Loucy (cell line): ENCODE measurements at regions not wholly inside any gene's neighbourhood (a gene's known extent, or its start where the extent isn't known, plus 50 kb on each side); places are given as distances from the start of the nearest gene placed in this dataset.

Experiments
- H2AFZ ChIP-seq: fragments of 200-600 bp; sonication (generic); 2 replicates; pipeline ENCODE4 v1.6.0; 2016; ENCODE audit warnings: antibody characterized with exemption, mild to moderate bottlenecking, low read length, moderate library complexity
- H3F3A ChIP-seq: fragments of 200-600 bp; 2 replicates; pipeline ENCODE4 v1.6.0; 2016; ENCODE audit warnings: antibody characterized with exemption, low read depth, mild to moderate bottlenecking
- H3K27me3 ChIP-seq: fragments of 200-600 bp; sonication (generic); 2 replicates; pipeline ENCODE4 v1.6.1; 2014; ENCODE audit warnings: low read length, mild to moderate bottlenecking; ENCODE audit not compliant: insufficient read depth, poor library complexity, severe bottlenecking
- H3K36me3 ChIP-seq: fragments of 200-600 bp; sonication (generic); 2 replicates; pipeline ENCODE4 v1.6.1; 2016; ENCODE audit warnings: low read length; ENCODE audit not compliant: insufficient read depth
- H3K4me1 ChIP-seq: fragments of 200-600 bp; sonication (generic); 2 replicates; pipeline ENCODE4 v1.5.1; 2014; ENCODE audit warnings: low read length, mild to moderate bottlenecking; ENCODE audit not compliant: insufficient read depth, poor library complexity, severe bottlenecking
- H3K4me2 ChIP-seq: fragments of 200-600 bp; sonication (generic); 2 replicates; pipeline ENCODE4 v1.6.0; 2014; ENCODE audit warnings: antibody characterized with exemption, low read length, low read depth, mild to moderate bottlenecking; ENCODE audit not compliant: poor library complexity, severe bottlenecking
- H3K4me3 ChIP-seq: fragments of 200-600 bp; sonication (generic); 2 replicates; pipeline ENCODE4 v1.5.1; 2014; ENCODE audit warnings: low read length, mild to moderate bottlenecking, mixed read lengths; ENCODE audit not compliant: poor library complexity, severe bottlenecking
- H3K79me2 ChIP-seq: fragments of 200-600 bp; sonication (generic); 2 replicates; pipeline ENCODE4 v1.6.1; 2014; ENCODE audit warnings: low read length; ENCODE audit not compliant: insufficient read depth
- H3K9ac ChIP-seq: fragments of 200-600 bp; sonication (generic); 2 replicates; pipeline ENCODE4 v1.6.0; 2014; ENCODE audit warnings: mild to moderate bottlenecking, low read depth, low read length, moderate library complexity; ENCODE audit not compliant: poor library complexity, severe bottlenecking
- H3K9me2 ChIP-seq: fragments of 200-600 bp; sonication (generic); replicated peaks from 2 replicates; pipeline ENCODE4 v1.6.1; 2016; ENCODE audit warnings: low read depth, low read length, mixed read lengths
- H3K9me3 ChIP-seq: fragments of 200-600 bp; sonication (generic); 2 replicates; pipeline ENCODE4 v1.6.1; 2014; ENCODE audit warnings: mild to moderate bottlenecking, antibody characterized with exemption, low read length, low read depth; ENCODE audit not compliant: insufficient read depth
- H4K20me1 ChIP-seq: fragments of 200-600 bp; sonication (generic); 2 replicates; pipeline ENCODE4 v1.6.0; 2014; ENCODE audit warnings: antibody characterized with exemption, low read length, mild to moderate bottlenecking; ENCODE audit not compliant: insufficient read depth, poor library complexity, severe bottlenecking
- EZH2phosphoT487 ChIP-seq: fragments of 200-600 bp; IDR thresholded peaks from 2 replicates; pipeline ENCODE4 v1.6.1; 2018; ENCODE audit warnings: antibody characterized with exemption, mild to moderate bottlenecking, moderate library complexity, borderline replicate concordance
- TF ChIP-seq, protein P1 (sequence below): fragments of 200-600 bp; sonication (generic); conservative IDR thresholded peaks from 2 replicates; pipeline ENCODE4 v1.5.1; 2014; ENCODE audit warnings: mild to moderate bottlenecking, antibody characterized with exemption, low read length

DNA sequence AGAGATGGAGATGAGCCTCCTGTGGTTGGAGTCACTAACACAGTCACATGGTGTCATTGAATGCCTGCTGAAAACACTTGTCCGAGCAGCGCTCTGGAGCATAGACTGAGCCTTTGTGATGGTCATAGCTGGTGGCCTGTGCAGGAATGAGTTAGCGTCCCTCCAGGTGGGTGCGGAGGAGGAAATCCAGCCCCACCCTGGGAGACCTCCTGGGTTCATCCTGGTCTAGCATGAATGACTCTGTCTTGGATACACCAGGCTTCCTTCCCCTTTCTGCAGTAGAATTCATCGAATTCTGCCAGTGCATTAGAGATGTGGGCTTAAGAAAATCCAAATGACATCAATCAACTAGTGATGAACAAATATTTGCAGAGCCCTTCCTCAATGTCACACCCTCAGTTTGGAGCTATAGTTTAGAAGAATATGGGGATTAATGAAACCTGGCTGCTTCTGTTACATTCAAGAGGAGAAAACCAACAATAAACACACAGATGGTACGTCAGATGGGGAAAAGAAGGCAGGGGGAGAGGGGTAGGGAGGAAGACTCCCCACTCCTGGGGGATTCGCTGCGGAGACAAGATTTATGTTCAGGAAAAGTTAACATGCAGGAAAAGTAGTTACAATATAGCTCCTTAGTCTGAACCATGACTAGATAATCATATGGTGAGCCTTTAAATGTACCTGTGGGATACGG is 136.7 kb downstream of the DDX1 start:
- H2AFZ ChIP-seq, result no peak overlapping the region
- no peak overlapping the region for H3K9ac ChIP-seq
- H3K9me2 ChIP-seq, result no peaks in the 10 kb centered on the region
- no peaks in the 10 kb centered on the region for H3F3A ChIP-seq
- no peak overlapping the region for H3K4me3 ChIP-seq
- no peaks in the 10 kb centered on the region for H3K27me3 ChIP-seq
- no peak overlapping the region for H3K4me2 ChIP-seq
- no peaks in the 10 kb centered on the region for H3K79me2 ChIP-seq
- no peak for TF ChIP-seq EZH2phosphoT487
- TF ChIP-seq, protein P1, sequence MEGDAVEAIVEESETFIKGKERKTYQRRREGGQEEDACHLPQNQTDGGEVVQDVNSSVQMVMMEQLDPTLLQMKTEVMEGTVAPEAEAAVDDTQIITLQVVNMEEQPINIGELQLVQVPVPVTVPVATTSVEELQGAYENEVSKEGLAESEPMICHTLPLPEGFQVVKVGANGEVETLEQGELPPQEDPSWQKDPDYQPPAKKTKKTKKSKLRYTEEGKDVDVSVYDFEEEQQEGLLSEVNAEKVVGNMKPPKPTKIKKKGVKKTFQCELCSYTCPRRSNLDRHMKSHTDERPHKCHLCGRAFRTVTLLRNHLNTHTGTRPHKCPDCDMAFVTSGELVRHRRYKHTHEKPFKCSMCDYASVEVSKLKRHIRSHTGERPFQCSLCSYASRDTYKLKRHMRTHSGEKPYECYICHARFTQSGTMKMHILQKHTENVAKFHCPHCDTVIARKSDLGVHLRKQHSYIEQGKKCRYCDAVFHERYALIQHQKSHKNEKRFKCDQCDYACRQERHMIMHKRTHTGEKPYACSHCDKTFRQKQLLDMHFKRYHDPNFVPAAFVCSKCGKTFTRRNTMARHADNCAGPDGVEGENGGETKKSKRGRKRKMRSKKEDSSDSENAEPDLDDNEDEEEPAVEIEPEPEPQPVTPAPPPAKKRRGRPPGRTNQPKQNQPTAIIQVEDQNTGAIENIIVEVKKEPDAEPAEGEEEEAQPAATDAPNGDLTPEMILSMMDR, result no peak
- H3K36me3 ChIP-seq, result no peaks in the 10 kb centered on the region
- H4K20me1 ChIP-seq, result no peaks in the 10 kb centered on the region
- H3K4me1 ChIP-seq, result no peaks in the 10 kb centered on the region
- no peaks in the 10 kb centered on the region for H3K9me3 ChIP-seq

DNA sequence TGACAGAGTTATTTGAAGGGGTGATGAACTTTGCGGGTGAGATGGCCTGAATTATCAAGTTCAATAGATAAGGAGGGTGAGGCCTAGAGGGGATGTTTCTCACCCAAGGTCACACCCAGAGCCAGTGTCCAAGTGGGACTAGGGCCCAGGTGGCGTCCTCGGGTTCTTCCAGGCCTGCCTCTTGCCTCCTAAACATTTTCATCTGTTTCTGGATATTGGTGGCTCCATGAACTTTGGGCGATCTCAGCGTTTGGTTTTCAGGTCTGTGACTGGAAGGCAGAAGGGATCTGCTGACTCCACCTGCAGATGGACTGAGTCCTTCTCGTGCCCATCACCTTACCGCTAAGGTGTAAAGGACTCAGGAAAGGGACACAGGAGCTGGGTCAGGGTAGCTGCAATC is 137.3 kb downstream of the DDX1 start:
- Histone ChIP-seq H2AFZ (no peak overlapping the region), H3K9me3 (no peaks in the 10 kb centered on the region), H3K79me2 (no peaks in the 10 kb centered on the region), H4K20me1 (no peaks in the 10 kb centered on the region), H3K4me3 (no peak overlapping the region), H3K36me3 (no peaks in the 10 kb centered on the region), H3K9me2 (no peaks in the 10 kb centered on the region), H3F3A (no peaks in the 10 kb centered on the region), H3K9ac (no peak overlapping the region), H3K4me2 (no peak overlapping the region), H3K27me3 (no peaks in the 10 kb centered on the region), H3K4me1 (no peaks in the 10 kb centered on the region)
- TF ChIP-seq, protein P1, result no peak
- no peak for TF ChIP-seq EZH2phosphoT487

DNA sequence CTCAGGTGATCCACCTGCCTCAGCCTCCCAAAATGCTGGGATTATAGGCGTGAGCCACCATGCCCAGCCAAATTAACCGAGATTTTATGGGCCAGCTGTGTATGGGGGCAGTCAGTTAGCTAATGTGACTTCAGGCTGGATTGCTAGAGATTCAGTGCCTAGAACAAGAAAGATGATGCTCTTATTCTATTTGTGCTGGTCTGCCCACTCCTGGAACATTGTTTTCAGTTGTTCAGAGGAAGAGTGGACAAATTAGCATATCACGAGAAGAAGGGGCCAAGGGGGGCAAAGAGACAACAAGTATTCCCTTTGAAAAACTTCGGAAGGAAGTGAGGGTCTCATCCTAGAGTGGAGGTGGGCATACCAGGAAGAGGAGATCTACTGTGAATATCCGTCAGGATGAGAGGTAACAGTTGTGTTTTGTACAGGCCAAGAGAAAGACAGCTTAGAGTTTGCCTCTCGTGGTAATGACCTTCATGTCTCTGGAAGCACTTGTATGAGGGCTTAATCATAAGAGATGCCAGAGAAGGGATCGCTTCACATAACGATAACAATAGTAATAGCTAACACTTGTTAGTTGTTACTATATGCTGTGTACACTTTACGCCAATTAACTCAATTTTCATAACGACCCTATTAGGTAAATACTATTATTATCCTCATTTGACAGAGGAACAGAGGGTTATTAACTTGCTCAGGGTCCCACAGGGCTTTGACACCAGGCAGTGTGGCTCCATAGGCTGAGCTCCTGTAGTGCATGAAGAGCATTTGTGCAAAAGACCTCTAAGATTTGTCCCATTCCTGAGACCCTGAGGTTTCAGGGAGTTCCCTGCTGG is 138.3 kb downstream of the DDX1 start:
- no peaks in the 10 kb centered on the region for H3K4me1 ChIP-seq
- H3K4me3 ChIP-seq, result no peak overlapping the region
- no peaks in the 10 kb centered on the region for H3F3A ChIP-seq
- no peak overlapping the region for H3K4me2 ChIP-seq
- no peaks in the 10 kb centered on the region for H3K27me3 ChIP-seq
- no peaks in the 10 kb centered on the region for H3K9me3 ChIP-seq
- no peaks in the 10 kb centered on the region for H3K9me2 ChIP-seq
- no peak for TF ChIP-seq EZH2phosphoT487
- TF ChIP-seq, protein P1, result no peak
- no peak overlapping the region for H3K9ac ChIP-seq
- no peak overlapping the region for H2AFZ ChIP-seq
- no peaks in the 10 kb centered on the region for H3K36me3 ChIP-seq
- H3K79me2 ChIP-seq, result no peaks in the 10 kb centered on the region
- H4K20me1 ChIP-seq, result no peaks in the 10 kb centered on the region
